ENCODE measurements at regions not wholly inside any gene's neighbourhood (a gene's known extent, or its start where the extent isn't known, plus 50 kb on each side); places are given as distances from the start of the nearest gene placed in this dataset.

DNA sequence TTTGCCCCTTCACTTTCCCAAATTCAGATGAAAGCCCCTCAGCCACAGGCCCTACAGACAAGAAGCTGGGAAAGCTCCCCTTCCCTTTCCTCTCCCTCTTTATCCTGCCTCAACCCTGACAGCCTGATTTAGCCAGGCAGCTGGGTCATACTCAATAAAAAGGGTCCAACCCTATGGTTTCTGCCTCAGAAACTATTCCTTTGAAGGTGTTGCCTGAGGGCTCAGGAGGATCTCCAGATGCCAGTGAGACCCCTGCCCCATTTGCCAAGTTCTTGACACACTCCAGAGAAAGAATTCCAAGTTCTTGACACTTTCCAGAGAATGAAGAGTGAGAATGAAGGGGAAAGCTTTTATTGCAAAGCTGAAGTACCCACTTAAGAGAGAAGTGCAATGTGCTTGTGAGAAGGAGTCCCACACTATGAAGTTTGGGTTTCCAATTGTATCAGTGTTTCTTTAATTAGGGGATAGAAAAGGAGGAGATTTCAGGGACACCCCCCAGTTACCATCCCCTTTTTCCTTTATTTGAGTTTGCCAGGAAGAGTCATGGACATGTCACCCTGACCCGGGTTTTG lies 576.2 kb downstream of the METTL4 start:
- H4K8ac ChIP-seq (ENCODE audit: low read depth, low read length), result no peak overlapping the region
- no peaks in the 10 kb centered on the region for H3K27me3 ChIP-seq (ENCODE audit: control insufficient read depth in 3 of 3, insufficient read depth in 3 of 3, low read depth in 1 of 3, low read length in 3 of 3)
- H3K4ac ChIP-seq (ENCODE audit: low read length), result no peak overlapping the region
- H3K9ac ChIP-seq (ENCODE audit: low read depth, low read length, poor library complexity), result no peak overlapping the region
- H3K9me3 ChIP-seq (replicated peaks in 1 of 2; ENCODE audit: control insufficient read depth in 2 of 2, insufficient read depth in 1 of 2, low read depth in 1 of 2, low read length in 2 of 2), result no peaks in the 10 kb centered on the region
- WGBS, 2 donors (ENCODE audit: extremely low coverage in 2 of 2, insufficient read length in 2 of 2, insufficient replicate concordance in 1 of 2), result no CpG with 5 or more reads among the region's 1 CpG
- no peak overlapping the region for H3K23ac ChIP-seq (ENCODE audit: low read depth, low read length, poor library complexity)
- H3K36me3 ChIP-seq (replicated peaks in 1 of 2; ENCODE audit: control insufficient read depth in 2 of 2, insufficient read depth in 2 of 2, low read length in 2 of 2), result no peaks in the 10 kb centered on the region
- no peak overlapping the region for H2BK5ac ChIP-seq (ENCODE audit: low read length)
- H3K27ac ChIP-seq (replicated peaks; ENCODE audit: low read length), result no peak overlapping the region
- no peak overlapping the region for H3K4me2 ChIP-seq (ENCODE audit: insufficient read depth, low read length, poor library complexity, severe bottlenecking)
- H3K14ac ChIP-seq (ENCODE audit: low read length), result no peak overlapping the region
- no peak overlapping the region for H3K4me3 ChIP-seq (ENCODE audit: low read length in 2 of 2)
- no peaks in the 10 kb centered on the region for H3K79me1 ChIP-seq (ENCODE audit: low read depth, low read length)
- H4K91ac ChIP-seq (ENCODE audit: low read depth, low read length, poor library complexity), result no peak overlapping the region
- H2BK15ac ChIP-seq (ENCODE audit: low read length), result no peak overlapping the region
- no peak overlapping the region for H2BK120ac ChIP-seq (ENCODE audit: low read depth, low read length)
- H3K18ac ChIP-seq (ENCODE audit: low read length), result no peak overlapping the region
- no peaks in the 10 kb centered on the region for H3K4me1 ChIP-seq (ENCODE audit: control insufficient read depth in 2 of 2, insufficient read depth in 1 of 2, low read depth in 1 of 2, low read length in 2 of 2)
- peak overlapping the region; percentile 22 for H2AFZ ChIP-seq (ENCODE audit: low read length)
- no peak overlapping the region for H2AK5ac ChIP-seq (ENCODE audit: low read depth, low read length)
- DNase-seq (ENCODE audit: low spot score), result no peak
- H2BK12ac ChIP-seq (ENCODE audit: low read length), result no peak overlapping the region

DNA sequence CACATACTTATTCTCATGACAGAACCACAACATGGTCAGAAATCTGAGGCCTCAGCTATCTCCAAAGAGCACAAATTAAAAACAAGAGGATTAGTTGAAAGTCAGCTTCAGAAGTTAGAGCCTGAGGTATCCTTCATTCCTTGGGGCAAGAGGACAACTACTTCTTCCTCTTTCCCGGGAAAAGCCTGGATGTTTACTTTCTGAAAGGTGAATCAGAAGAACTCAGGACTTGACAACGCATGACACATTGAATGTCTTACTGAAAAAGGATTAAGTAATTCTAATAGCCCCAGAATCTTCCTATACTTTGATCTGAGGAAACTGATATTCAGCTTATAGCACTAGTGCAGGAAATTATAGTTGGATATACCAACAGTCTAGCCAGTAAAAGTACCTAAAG lies 573.2 kb downstream of the METTL4 start:
- Histone ChIP-seq H3K4me3 (ENCODE audit: low read length in 2 of 2) (no peak overlapping the region), H3K27me3 (ENCODE audit: control insufficient read depth in 3 of 3, insufficient read depth in 3 of 3, low read depth in 1 of 3, low read length in 3 of 3) (no peaks in the 10 kb centered on the region), H3K9ac (ENCODE audit: low read depth, low read length, poor library complexity) (no peak overlapping the region), H3K36me3 (replicated peaks in 1 of 2; ENCODE audit: control insufficient read depth in 2 of 2, insufficient read depth in 2 of 2, low read length in 2 of 2) (no peaks in the 10 kb centered on the region), H2BK12ac (ENCODE audit: low read length) (no peak overlapping the region), H3K4me2 (ENCODE audit: insufficient read depth, low read length, poor library complexity, severe bottlenecking) (no peak overlapping the region), H3K14ac (ENCODE audit: low read length) (no peak overlapping the region), H2AK5ac (ENCODE audit: low read depth, low read length) (no peak overlapping the region), H3K4ac (ENCODE audit: low read length) (no peak overlapping the region), H3K18ac (ENCODE audit: low read length) (no peak overlapping the region), H3K23ac (ENCODE audit: low read depth, low read length, poor library complexity) (no peak overlapping the region), H2BK120ac (ENCODE audit: low read depth, low read length) (no peak overlapping the region), H3K27ac (replicated peaks; ENCODE audit: low read length) (no peak overlapping the region), H2AFZ (ENCODE audit: low read length) (no peak overlapping the region), H3K9me3 (replicated peaks in 1 of 2; ENCODE audit: control insufficient read depth in 2 of 2, insufficient read depth in 1 of 2, low read depth in 1 of 2, low read length in 2 of 2) (no peaks in the 10 kb centered on the region), H3K4me1 (ENCODE audit: control insufficient read depth in 2 of 2, insufficient read depth in 1 of 2, low read depth in 1 of 2, low read length in 2 of 2) (peaks cover 0 to 4% of the 10 kb centered on the region in 2 donors), H2BK5ac (ENCODE audit: low read length) (no peak overlapping the region), H3K79me1 (ENCODE audit: low read depth, low read length) (no peaks in the 10 kb centered on the region), H2BK15ac (ENCODE audit: low read length) (no peak overlapping the region), H4K91ac (ENCODE audit: low read depth, low read length, poor library complexity) (no peak overlapping the region), H4K8ac (ENCODE audit: low read depth, low read length) (no peak overlapping the region)
- DNase-seq (ENCODE audit: low spot score), result no peak
- no CpG with 5 or more reads among the region's 2 CpGs for WGBS, 2 donors (ENCODE audit: extremely low coverage in 2 of 2, insufficient read length in 2 of 2, insufficient replicate concordance in 1 of 2)

DNA sequence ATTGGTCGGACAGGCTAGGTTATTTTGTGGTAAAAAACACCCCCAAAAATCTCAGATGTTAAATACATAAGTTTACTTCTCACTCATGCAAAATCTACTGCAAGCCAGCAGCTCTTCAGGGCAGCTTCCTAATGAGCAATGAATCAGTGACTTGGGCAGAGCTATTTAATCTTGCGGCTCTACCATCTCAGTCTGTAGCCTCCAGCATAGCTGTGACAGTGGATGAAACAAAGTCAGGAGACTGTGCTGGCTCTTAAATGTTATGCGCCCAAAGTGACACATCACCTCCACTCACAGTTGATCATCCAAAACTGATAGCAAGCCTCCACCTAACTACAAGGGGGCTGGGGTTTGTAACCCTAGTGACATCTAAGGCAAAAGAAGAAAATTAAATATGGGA lies 571.9 kb downstream of the METTL4 start:
- H3K27ac ChIP-seq (replicated peaks; ENCODE audit: low read length), result no peak overlapping the region
- H2BK120ac ChIP-seq (ENCODE audit: low read depth, low read length), result no peak overlapping the region
- H4K91ac ChIP-seq (ENCODE audit: low read depth, low read length, poor library complexity), result no peak overlapping the region
- no peak overlapping the region for H4K8ac ChIP-seq (ENCODE audit: low read depth, low read length)
- peaks cover 0 to 4% of the 10 kb centered on the region in 2 donors for H3K4me1 ChIP-seq (ENCODE audit: control insufficient read depth in 2 of 2, insufficient read depth in 1 of 2, low read depth in 1 of 2, low read length in 2 of 2)
- H2BK12ac ChIP-seq (ENCODE audit: low read length), result no peak overlapping the region
- no peak overlapping the region for H2BK15ac ChIP-seq (ENCODE audit: low read length)
- no peak for DNase-seq (ENCODE audit: low spot score)
- H3K79me1 ChIP-seq (ENCODE audit: low read depth, low read length), result no peaks in the 10 kb centered on the region
- H3K18ac ChIP-seq (ENCODE audit: low read length), result no peak overlapping the region
- no peaks in the 10 kb centered on the region for H3K36me3 ChIP-seq (replicated peaks in 1 of 2; ENCODE audit: control insufficient read depth in 2 of 2, insufficient read depth in 2 of 2, low read length in 2 of 2)
- H3K4me2 ChIP-seq (ENCODE audit: insufficient read depth, low read length, poor library complexity, severe bottlenecking), result no peak overlapping the region
- H3K23ac ChIP-seq (ENCODE audit: low read depth, low read length, poor library complexity), result no peak overlapping the region
- no peak overlapping the region for H2BK5ac ChIP-seq (ENCODE audit: low read length)
- H3K4ac ChIP-seq (ENCODE audit: low read length), result no peak overlapping the region
- no peaks in the 10 kb centered on the region for H3K27me3 ChIP-seq (ENCODE audit: control insufficient read depth in 3 of 3, insufficient read depth in 3 of 3, low read depth in 1 of 3, low read length in 3 of 3)
- H2AFZ ChIP-seq (ENCODE audit: low read length), result no peak overlapping the region
- H3K4me3 ChIP-seq (ENCODE audit: low read length in 2 of 2), result no peak overlapping the region
- no peak overlapping the region for H2AK5ac ChIP-seq (ENCODE audit: low read depth, low read length)
- WGBS, 2 donors (ENCODE audit: extremely low coverage in 2 of 2, insufficient read length in 2 of 2, insufficient replicate concordance in 1 of 2), result no CpG with 5 or more reads among the region's 3 CpGs
- no peak overlapping the region for H3K14ac ChIP-seq (ENCODE audit: low read length)
- no peak overlapping the region for H3K9ac ChIP-seq (ENCODE audit: low read depth, low read length, poor library complexity)
- H3K9me3 ChIP-seq (replicated peaks in 1 of 2; ENCODE audit: control insufficient read depth in 2 of 2, insufficient read depth in 1 of 2, low read depth in 1 of 2, low read length in 2 of 2), result no peaks in the 10 kb centered on the region

DNA sequence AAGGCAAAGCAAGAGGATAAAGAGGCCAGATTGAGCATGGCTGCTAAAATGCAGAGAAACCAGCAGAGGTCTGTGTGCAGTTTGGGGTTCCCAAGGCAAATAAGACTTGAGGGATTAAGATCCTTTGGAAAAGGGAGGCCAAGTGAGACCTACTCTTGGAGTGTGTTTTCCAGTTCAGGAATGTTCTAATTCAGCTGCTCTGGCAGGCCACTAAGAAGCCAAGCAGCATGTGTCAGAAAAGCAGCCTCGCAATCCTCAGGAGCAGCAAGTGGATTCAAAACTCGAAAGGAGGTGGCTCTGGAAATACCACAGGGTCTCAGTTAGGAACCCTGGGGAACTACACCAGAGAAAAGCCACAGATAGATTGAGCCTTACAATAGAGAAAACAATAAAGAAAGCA lies 569.2 kb downstream of the METTL4 start:
- Histone ChIP-seq H3K36me3 (replicated peaks in 1 of 2; ENCODE audit: control insufficient read depth in 2 of 2, insufficient read depth in 2 of 2, low read length in 2 of 2) (no peaks in the 10 kb centered on the region), H2BK12ac (ENCODE audit: low read length) (no peak overlapping the region), H3K4me1 (ENCODE audit: control insufficient read depth in 2 of 2, insufficient read depth in 1 of 2, low read depth in 1 of 2, low read length in 2 of 2) (peaks cover 0 to 4% of the 10 kb centered on the region in 2 donors), H3K79me1 (ENCODE audit: low read depth, low read length) (no peaks in the 10 kb centered on the region), H3K18ac (ENCODE audit: low read length) (peak overlapping the region; percentile 21), H3K23ac (ENCODE audit: low read depth, low read length, poor library complexity) (no peak overlapping the region), H2BK5ac (ENCODE audit: low read length) (no peak overlapping the region), H3K4me3 (ENCODE audit: low read length in 2 of 2) (no peak overlapping the region), H2AFZ (ENCODE audit: low read length) (peak overlapping the region; percentile 45), H3K4ac (ENCODE audit: low read length) (no peak overlapping the region), H3K9ac (ENCODE audit: low read depth, low read length, poor library complexity) (no peak overlapping the region), H4K91ac (ENCODE audit: low read depth, low read length, poor library complexity) (no peak overlapping the region), H4K8ac (ENCODE audit: low read depth, low read length) (no peak overlapping the region), H3K27me3 (ENCODE audit: control insufficient read depth in 3 of 3, insufficient read depth in 3 of 3, low read depth in 1 of 3, low read length in 3 of 3) (no peaks in the 10 kb centered on the region), H2BK15ac (ENCODE audit: low read length) (no peak overlapping the region), H2AK5ac (ENCODE audit: low read depth, low read length) (no peak overlapping the region), H2BK120ac (ENCODE audit: low read depth, low read length) (no peak overlapping the region), H3K27ac (replicated peaks; ENCODE audit: low read length) (peak overlapping the region; percentile 76), H3K9me3 (replicated peaks in 1 of 2; ENCODE audit: control insufficient read depth in 2 of 2, insufficient read depth in 1 of 2, low read depth in 1 of 2, low read length in 2 of 2) (no peaks in the 10 kb centered on the region), H3K4me2 (ENCODE audit: insufficient read depth, low read length, poor library complexity, severe bottlenecking) (no peak overlapping the region), H3K14ac (ENCODE audit: low read length) (no peak overlapping the region)
- no CpG with 5 or more reads among the region's 2 CpGs for WGBS, 2 donors (ENCODE audit: extremely low coverage in 2 of 2, insufficient read length in 2 of 2, insufficient replicate concordance in 1 of 2)
- peak; percentile 5 for DNase-seq (ENCODE audit: low spot score)
